ENCODE measurements at regions not wholly inside any gene's neighbourhood (a gene's known extent, or its start where the extent isn't known, plus 50 kb on each side); places are given as distances from the start of the nearest gene placed in this dataset.
"Not testable (repeated sequence)": the region's sequence is repeated elsewhere in the genome, so short reads cannot be mapped to it uniquely, and the experiment has no call there.

DNA sequence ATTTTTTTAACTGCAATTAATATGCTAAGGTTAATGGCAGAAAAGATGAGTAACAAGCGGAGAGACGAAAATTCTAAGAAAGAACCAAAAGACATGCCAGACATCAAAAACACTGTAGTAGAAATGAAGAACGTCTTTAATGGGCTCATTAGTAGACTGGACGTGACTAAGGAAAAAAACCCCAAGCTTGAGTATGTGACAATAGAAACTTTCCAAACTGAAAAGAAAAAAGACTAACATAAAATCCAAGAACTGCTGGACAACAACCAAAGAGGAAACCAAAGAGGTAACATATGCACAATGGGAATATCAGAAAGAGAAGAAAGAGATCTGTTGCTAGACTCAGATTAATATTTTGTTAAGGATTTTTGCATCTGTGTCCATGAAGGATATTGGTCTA is 94.6 kb upstream of the SETMAR start:
- POLR2A ChIA-PET = no interaction called here
- no peaks in the 10 kb centered on the region for H3K4me1 ChIP-seq (ENCODE audit: control extremely low read depth in 1 of 4, control insufficient read depth in 4 of 4, insufficient read depth in 4 of 4, low read length in 3 of 4)
- no peak overlapping the region for H3K4me3 ChIP-seq (ENCODE audit: control insufficient read depth in 1 of 7, extremely low read depth in 1 of 7, insufficient read depth in 4 of 7, low read depth in 2 of 7, low read length in 6 of 7)
- 100% methylated on average over 1 of the region's 4 CpGs for WGBS (ENCODE audit: insufficient coverage)
- DNase-seq = no peak
- no peaks in the 10 kb centered on the region for H3K27me3 ChIP-seq (replicated peaks in 2 of 5; ENCODE audit: control insufficient read depth in 4 of 5, insufficient read depth in 5 of 5, low read length in 4 of 5)
- CTCF ChIA-PET = no interaction called here
- H3K36me3 ChIP-seq (ENCODE audit: control insufficient read depth in 4 of 4, insufficient read depth in 4 of 4, low read length in 3 of 4) = no peaks in the 10 kb centered on the region
- peaks cover 0 to 9% (median 0%) of the 10 kb centered on the region in 5 experiments for H3K9me3 ChIP-seq (ENCODE audit: control extremely low read depth in 1 of 5, control insufficient read depth in 4 of 5, insufficient read depth in 2 of 5, low read depth in 1 of 5, low read length in 4 of 5)
- H3K27ac ChIP-seq (ENCODE audit: insufficient read depth in 1 of 2, low read depth in 1 of 2, low read length in 2 of 2, poor library complexity in 1 of 2, severe bottlenecking in 2 of 2) = no peak overlapping the region

DNA sequence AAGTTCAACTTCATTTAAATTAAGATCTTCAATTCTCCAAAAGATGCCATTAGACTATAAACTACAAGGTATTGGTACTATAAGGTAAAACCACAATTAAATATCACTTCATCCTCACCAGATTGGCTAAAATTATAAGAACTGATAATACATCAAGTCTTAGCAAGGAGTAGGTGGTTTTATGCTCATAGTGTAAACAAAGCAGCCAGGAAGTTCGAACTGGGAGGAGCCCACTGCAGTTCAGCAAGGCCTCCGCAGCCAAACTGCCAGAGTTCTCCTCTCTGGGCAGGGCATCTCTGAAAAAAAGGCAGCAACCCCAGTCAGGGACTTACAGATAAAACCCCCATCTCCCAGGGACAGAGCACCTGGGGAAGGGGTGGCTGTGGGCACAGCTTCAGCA is 91.6 kb upstream of the SETMAR start:
- Histone ChIP-seq H3K27ac (ENCODE audit: insufficient read depth in 1 of 2, low read depth in 1 of 2, low read length in 2 of 2, poor library complexity in 1 of 2, severe bottlenecking in 2 of 2) (no peak overlapping the region), H3K36me3 (ENCODE audit: control insufficient read depth in 4 of 4, insufficient read depth in 4 of 4, low read length in 3 of 4) (no peaks in the 10 kb centered on the region), H3K4me1 (ENCODE audit: control extremely low read depth in 1 of 4, control insufficient read depth in 4 of 4, insufficient read depth in 4 of 4, low read length in 3 of 4) (no peaks in the 10 kb centered on the region), H3K4me3 (ENCODE audit: control insufficient read depth in 1 of 7, extremely low read depth in 1 of 7, insufficient read depth in 4 of 7, low read depth in 2 of 7, low read length in 6 of 7) (no peak overlapping the region), H3K27me3 (replicated peaks in 2 of 5; ENCODE audit: control insufficient read depth in 4 of 5, insufficient read depth in 5 of 5, low read length in 4 of 5) (no peaks in the 10 kb centered on the region), H3K9me3 (ENCODE audit: control extremely low read depth in 1 of 5, control insufficient read depth in 4 of 5, insufficient read depth in 2 of 5, low read depth in 1 of 5, low read length in 4 of 5) (peaks cover 0 to 9% (median 0%) of the 10 kb centered on the region in 5 experiments)
- CTCF ChIA-PET = interaction anchor here (1.0 kb wide), 1 partner anchor 16 kb away, joined by 3 read pairs; no protein-coding TSS in a partner anchor
- no CpG with 5 or more reads among the region's 2 CpGs for WGBS (ENCODE audit: insufficient coverage)
- no peak for DNase-seq
- POLR2A ChIA-PET = no interaction called here

DNA sequence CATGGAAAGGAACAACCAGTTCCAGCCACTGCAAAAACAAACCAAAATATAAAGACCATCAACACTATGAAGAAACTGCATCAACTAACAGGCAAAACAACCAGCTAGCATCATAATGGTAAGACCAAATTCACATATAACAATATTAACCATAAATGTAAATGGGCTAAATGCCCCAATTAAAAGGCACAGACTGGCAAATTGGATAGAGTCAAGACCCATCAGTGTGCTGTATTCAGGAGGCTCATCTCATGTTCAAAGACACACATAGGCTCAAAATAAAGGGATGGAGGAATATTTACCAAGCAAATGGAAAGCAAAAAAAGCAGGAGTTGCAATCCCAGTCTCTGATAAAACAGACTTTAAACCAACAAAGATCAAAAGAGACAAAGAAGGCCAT is 89.7 kb upstream of the SETMAR start:
- H3K27me3 ChIP-seq (replicated peaks in 2 of 5; ENCODE audit: control insufficient read depth in 4 of 5, insufficient read depth in 5 of 5, low read length in 4 of 5); H3K36me3 ChIP-seq (ENCODE audit: control insufficient read depth in 4 of 4, insufficient read depth in 4 of 4, low read length in 3 of 4); H3K27ac ChIP-seq (ENCODE audit: insufficient read depth in 1 of 2, low read depth in 1 of 2, low read length in 2 of 2, poor library complexity in 1 of 2, severe bottlenecking in 2 of 2); H3K4me3 ChIP-seq (ENCODE audit: control insufficient read depth in 1 of 7, extremely low read depth in 1 of 7, insufficient read depth in 4 of 7, low read depth in 2 of 7, low read length in 6 of 7); H3K9me3 ChIP-seq (ENCODE audit: control extremely low read depth in 1 of 5, control insufficient read depth in 4 of 5, insufficient read depth in 2 of 5, low read depth in 1 of 5, low read length in 4 of 5); CTCF ChIA-PET; POLR2A ChIA-PET; H3K4me1 ChIP-seq (ENCODE audit: control extremely low read depth in 1 of 4, control insufficient read depth in 4 of 4, insufficient read depth in 4 of 4, low read length in 3 of 4); DNase-seq: not testable (repeated sequence)

- H3K4me3 ChIP-seq (ENCODE audit: control insufficient read depth in 1 of 7, extremely low read depth in 1 of 7, insufficient read depth in 4 of 7, low read depth in 2 of 7, low read length in 6 of 7); H3K4me1 ChIP-seq (ENCODE audit: control extremely low read depth in 1 of 4, control insufficient read depth in 4 of 4, insufficient read depth in 4 of 4, low read length in 3 of 4); H3K36me3 ChIP-seq (ENCODE audit: control insufficient read depth in 4 of 4, insufficient read depth in 4 of 4, low read length in 3 of 4); CTCF ChIA-PET; H3K27me3 ChIP-seq (replicated peaks in 2 of 5; ENCODE audit: control insufficient read depth in 4 of 5, insufficient read depth in 5 of 5, low read length in 4 of 5); DNase-seq; POLR2A ChIA-PET; H3K9me3 ChIP-seq (ENCODE audit: control extremely low read depth in 1 of 5, control insufficient read depth in 4 of 5, insufficient read depth in 2 of 5, low read depth in 1 of 5, low read length in 4 of 5); H3K27ac ChIP-seq (ENCODE audit: insufficient read depth in 1 of 2, low read depth in 1 of 2, low read length in 2 of 2, poor library complexity in 1 of 2, severe bottlenecking in 2 of 2): not testable (repeated sequence)
- whole genome bisulfite sequencing (ENCODE audit: insufficient coverage) = no CpG with 5 or more reads among the region's 2 CpGs
Observed at GRCh38 chr3:4216974-4217373, 86.2 kb upstream of the SETMAR start.

- CTCF ChIA-PET = no interaction called here
- Histone ChIP-seq H3K4me1 (ENCODE audit: control extremely low read depth in 1 of 4, control insufficient read depth in 4 of 4, insufficient read depth in 4 of 4, low read length in 3 of 4) (peaks cover 2 to 20% (median 15%) of the 10 kb centered on the region in 4 experiments), H3K36me3 (ENCODE audit: control insufficient read depth in 4 of 4, insufficient read depth in 4 of 4, low read length in 3 of 4) (no peaks in the 10 kb centered on the region), H3K27me3 (replicated peaks in 2 of 5; ENCODE audit: control insufficient read depth in 4 of 5, insufficient read depth in 5 of 5, low read length in 4 of 5) (no peaks in the 10 kb centered on the region), H3K9me3 (ENCODE audit: control extremely low read depth in 1 of 5, control insufficient read depth in 4 of 5, insufficient read depth in 2 of 5, low read depth in 1 of 5, low read length in 4 of 5) (no peaks in the 10 kb centered on the region), H3K27ac (ENCODE audit: insufficient read depth in 1 of 2, low read depth in 1 of 2, low read length in 2 of 2, poor library complexity in 1 of 2, severe bottlenecking in 2 of 2) (no peak overlapping the region), H3K4me3 (ENCODE audit: control insufficient read depth in 1 of 7, extremely low read depth in 1 of 7, insufficient read depth in 4 of 7, low read depth in 2 of 7, low read length in 6 of 7) (no peak overlapping the region)
- WGBS (ENCODE audit: insufficient coverage) = 90% methylated on average over 6 of the region's 10 CpGs
- POLR2A ChIA-PET = no interaction called here
- no peak for DNase-seq
Observed at GRCh38 chr3:4218456-4219226, 84.5 kb upstream of the SETMAR start.

GRCh38 chr3:4219227-4219568 is 84.0 kb upstream of the SETMAR start:
- H3K27ac ChIP-seq (ENCODE audit: insufficient read depth in 1 of 2, low read depth in 1 of 2, low read length in 2 of 2, poor library complexity in 1 of 2, severe bottlenecking in 2 of 2) = no peak overlapping the region
- H3K36me3 ChIP-seq (ENCODE audit: control insufficient read depth in 4 of 4, insufficient read depth in 4 of 4, low read length in 3 of 4) = no peaks in the 10 kb centered on the region
- peaks cover 2 to 21% (median 15%) of the 10 kb centered on the region in 4 experiments for H3K4me1 ChIP-seq (ENCODE audit: control extremely low read depth in 1 of 4, control insufficient read depth in 4 of 4, insufficient read depth in 4 of 4, low read length in 3 of 4)
- no peaks in the 10 kb centered on the region for H3K9me3 ChIP-seq (ENCODE audit: control extremely low read depth in 1 of 5, control insufficient read depth in 4 of 5, insufficient read depth in 2 of 5, low read depth in 1 of 5, low read length in 4 of 5)
- H3K4me3 ChIP-seq (ENCODE audit: control insufficient read depth in 1 of 7, extremely low read depth in 1 of 7, insufficient read depth in 4 of 7, low read depth in 2 of 7, low read length in 6 of 7) = no peak overlapping the region
- no peaks in the 10 kb centered on the region for H3K27me3 ChIP-seq (replicated peaks in 2 of 5; ENCODE audit: control insufficient read depth in 4 of 5, insufficient read depth in 5 of 5, low read length in 4 of 5)
- CTCF ChIA-PET = no interaction called here
- DNase-seq = no peak
- POLR2A ChIA-PET = no interaction called here
- 0% methylated on average over 1 of the region's 2 CpGs for WGBS (ENCODE audit: insufficient coverage)

DNA sequence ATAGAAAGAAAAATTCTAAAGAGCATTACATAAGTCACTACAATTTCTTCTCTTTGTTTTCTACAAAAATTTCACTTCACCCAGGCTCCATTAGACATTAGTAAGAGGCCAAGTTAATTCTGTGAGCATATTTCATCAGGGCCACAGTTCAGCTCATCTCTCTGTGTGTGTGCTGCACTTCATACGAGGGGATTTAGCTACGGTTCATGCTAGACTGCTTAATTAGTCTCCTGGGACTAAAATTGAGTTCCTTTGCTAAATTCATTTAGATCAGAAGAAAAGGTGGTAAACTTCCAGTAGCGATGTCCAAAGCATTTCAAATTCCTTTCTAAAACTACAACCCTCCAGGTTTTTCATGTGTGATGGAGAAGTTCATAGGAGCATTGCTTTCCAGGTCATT is 83.1 kb upstream of the SETMAR start:
- no peak overlapping the region for H3K4me3 ChIP-seq (ENCODE audit: control insufficient read depth in 1 of 7, extremely low read depth in 1 of 7, insufficient read depth in 4 of 7, low read depth in 2 of 7, low read length in 6 of 7)
- H3K27ac ChIP-seq (ENCODE audit: insufficient read depth in 1 of 2, low read depth in 1 of 2, low read length in 2 of 2, poor library complexity in 1 of 2, severe bottlenecking in 2 of 2) = no peak overlapping the region
- 100% methylated on average over 2 of the region's 3 CpGs for WGBS (ENCODE audit: insufficient coverage)
- no peaks in the 10 kb centered on the region for H3K9me3 ChIP-seq (ENCODE audit: control extremely low read depth in 1 of 5, control insufficient read depth in 4 of 5, insufficient read depth in 2 of 5, low read depth in 1 of 5, low read length in 4 of 5)
- DNase-seq = no peak
- no peaks in the 10 kb centered on the region for H3K27me3 ChIP-seq (replicated peaks in 2 of 5; ENCODE audit: control insufficient read depth in 4 of 5, insufficient read depth in 5 of 5, low read length in 4 of 5)
- POLR2A ChIA-PET = no interaction called here
- H3K4me1 ChIP-seq (ENCODE audit: control extremely low read depth in 1 of 4, control insufficient read depth in 4 of 4, insufficient read depth in 4 of 4, low read length in 3 of 4) = peaks cover 2 to 21% (median 15%) of the 10 kb centered on the region in 4 experiments
- CTCF ChIA-PET = no interaction called here
- no peaks in the 10 kb centered on the region for H3K36me3 ChIP-seq (ENCODE audit: control insufficient read depth in 4 of 4, insufficient read depth in 4 of 4, low read length in 3 of 4)
